ENCODE measurements at regions not wholly inside any gene's neighbourhood (a gene's known extent, or its start where the extent isn't known, plus 50 kb on each side); places are given as distances from the start of the nearest gene placed in this dataset.
"Not testable (repeated sequence)": the region's sequence is repeated elsewhere in the genome, so short reads cannot be mapped to it uniquely, and the experiment has no call there.

DNA sequence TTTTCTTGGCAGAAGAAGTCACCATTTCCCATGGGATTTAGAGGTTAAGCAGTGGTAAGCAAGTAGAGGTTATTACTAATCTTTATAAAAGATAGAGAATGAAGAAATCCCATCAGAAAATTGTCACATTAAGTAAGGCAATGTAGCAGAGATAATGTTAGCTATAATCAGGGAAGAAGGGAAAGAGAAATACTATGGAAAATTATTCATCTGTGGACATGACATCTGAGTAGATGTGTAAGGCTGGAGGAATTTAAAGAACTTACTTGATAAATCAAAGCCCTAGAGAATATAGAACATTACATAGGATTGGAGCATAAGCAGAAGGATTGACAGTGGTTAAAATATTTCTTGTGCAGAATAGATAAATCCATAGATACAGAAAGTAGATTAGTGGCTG lies 553.1 kb upstream of the CBLB start:
- DNase-seq, result no peak

DNA sequence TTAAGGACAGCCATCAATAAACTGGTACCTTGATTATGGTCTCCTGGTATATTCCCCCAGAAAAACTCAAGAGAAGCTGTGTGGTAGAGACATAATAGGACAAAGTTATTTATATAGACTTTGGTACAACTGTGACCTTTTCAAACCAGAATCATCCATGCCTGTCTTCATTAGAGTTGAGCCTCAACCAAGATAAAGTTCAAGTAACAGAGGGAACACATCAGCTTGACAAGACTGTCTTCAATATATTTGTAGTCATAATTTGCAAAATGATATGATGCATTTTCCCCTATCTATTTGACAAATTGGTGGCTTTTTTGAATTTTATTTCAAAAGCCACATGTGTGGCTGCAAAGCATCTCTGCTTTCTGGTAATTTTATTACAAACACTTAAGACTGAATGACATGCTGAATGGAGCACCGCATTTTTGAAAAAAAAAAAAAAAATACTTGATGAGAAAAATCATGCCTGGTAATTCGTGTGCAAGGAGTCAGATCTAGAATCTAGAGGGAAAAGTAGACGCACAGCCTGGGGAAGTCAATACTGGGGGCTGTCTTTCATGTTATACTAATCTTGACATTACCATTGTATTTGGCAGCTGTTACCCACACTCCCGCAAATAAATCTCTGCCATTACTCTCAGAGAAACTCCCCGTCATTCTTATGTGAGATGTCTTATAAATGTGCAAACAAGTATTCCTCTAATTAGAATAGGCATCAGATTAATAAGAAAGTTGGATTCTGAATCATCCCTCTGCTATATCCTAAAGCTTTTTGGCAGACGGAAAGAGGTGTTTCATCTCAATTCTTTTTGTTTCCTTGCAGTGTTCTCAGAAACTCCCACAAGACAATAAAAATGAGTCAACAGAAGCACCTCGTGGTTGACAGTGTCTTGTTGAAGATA lies 554.8 kb upstream of the CBLB start:
- no peak for DNase-seq

- no peak for DNase-seq
These were observed 556.2 kb upstream of the CBLB start for GRCh38 chr3:106425026-106425425.

DNA sequence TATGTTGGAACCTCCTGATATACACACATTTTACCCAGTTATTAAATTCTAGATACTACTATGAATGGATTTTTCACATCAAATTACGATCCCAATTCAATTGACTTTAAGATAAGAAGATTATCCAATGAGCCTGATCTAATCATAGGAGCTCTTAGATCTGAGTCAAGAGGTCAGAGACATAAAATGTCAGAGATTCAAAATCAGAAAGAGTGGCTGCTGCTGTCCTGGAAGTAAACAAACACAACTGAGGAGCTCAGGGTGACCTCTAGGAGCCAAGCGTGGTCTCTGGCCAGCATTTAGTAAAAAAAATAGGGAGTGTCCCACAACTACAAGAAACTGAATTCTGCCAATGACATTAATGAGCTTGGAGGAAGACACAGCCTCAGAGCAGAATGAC lies 557.1 kb upstream of the CBLB start:
- no peak for DNase-seq

GRCh38 chr3:106428565-106428994 lies 559.8 kb upstream of the CBLB start:
- DNase-seq, result no peak

DNA sequence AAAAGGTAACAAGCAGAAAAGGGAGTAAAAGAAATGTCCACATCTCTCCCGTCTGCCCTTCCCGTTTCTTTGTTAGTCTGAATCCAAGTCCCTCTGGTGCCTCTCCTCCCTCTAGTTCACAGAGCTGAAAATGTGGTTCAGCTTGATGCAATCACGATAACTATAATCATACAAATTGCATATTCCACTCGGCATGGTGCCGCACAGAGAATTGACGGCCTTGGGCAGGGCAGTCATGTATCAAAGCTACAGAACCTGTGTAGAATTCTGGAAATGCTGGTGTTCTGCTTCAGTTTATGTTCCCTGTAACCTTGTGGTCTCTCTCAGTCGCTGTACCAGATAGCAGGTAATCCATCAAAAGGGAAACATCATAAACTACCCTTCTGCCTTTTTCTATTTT lies 562.9 kb upstream of the CBLB start:
- DNase-seq, result no peak

GRCh38 chr3:106435899-106436453 lies 567.2 kb upstream of the CBLB start:
- DNase-seq, result no peak

- peak; percentile 73 for DNase-seq
These were observed 570.1 kb upstream of the CBLB start for GRCh38 chr3:106438887-106439286.

DNA sequence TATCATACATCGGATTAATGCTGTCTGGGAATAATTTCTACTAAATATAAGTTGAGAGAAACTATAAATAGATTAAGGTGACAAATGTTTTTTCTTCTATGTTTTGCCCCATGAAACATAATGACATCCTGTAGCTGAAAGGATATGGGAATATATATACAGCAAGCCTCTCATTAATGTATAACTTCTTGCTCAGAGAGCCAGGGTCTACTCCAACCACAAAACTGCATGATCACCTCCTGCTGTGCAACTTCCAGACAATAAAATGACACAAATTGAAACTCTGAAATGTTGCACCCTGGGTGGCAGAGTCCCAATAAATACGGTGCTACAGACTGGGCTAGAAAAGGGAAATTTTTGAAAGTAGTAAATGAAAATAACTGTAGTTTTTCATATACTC lies 571.9 kb upstream of the CBLB start:
- no peak for DNase-seq

- DNase-seq, result no peak
These were observed 577.5 kb upstream of the CBLB start for GRCh38 chr3:106446271-106446670.

DNA sequence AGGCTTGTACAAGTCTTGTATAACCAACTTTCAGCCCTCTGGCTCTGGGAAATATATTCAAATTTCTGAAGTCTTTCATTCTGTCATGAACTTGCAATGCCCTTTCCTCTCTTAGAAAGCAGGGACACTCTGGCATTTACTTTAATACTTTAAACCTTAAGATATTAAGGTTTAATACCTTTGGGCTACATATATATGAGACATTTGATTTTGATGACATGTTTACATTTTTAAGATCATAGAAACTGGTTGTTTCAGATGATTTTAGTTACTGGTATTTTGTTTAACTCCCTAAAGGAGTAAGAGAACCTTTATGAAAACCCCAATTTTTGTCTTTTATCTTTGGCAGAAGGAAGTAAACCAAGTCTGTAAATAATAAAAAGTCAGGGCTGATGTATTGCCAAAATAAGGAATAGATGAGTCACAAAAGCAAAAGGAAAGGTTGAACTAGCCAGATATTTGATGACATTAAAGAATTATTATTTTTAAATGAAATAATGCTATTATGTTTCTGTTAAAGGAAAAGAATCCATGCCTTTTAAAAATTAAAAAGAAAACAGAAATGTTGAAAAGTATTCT lies 579.0 kb upstream of the CBLB start:
- DNase-seq, result no peak

GRCh38 chr3:106448372-106448966 lies 579.7 kb upstream of the CBLB start:
- not testable (repeated sequence) for DNase-seq

GRCh38 chr3:106452096-106452495 lies 583.3 kb upstream of the CBLB start:
- DNase-seq, result no peak

DNA sequence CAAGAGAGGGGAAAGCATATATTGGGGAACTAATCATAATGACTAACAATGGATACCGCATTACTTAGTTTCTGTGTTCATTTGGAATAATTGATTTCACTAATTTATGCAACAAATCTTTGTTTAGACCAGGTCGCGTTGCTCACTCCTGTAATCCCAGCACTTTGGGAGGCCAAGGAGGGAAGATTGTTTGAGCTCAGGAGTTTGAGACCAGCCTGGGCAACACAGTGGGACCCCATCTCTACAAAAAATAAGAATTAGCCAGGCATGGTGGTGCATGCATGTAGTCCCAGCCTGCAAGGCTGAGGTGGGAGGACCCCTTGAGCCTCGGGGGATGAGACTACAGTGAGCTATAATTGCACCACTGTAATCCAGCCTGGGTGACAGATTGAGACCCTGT lies 585.7 kb upstream of the CBLB start:
- no peak for DNase-seq

DNA sequence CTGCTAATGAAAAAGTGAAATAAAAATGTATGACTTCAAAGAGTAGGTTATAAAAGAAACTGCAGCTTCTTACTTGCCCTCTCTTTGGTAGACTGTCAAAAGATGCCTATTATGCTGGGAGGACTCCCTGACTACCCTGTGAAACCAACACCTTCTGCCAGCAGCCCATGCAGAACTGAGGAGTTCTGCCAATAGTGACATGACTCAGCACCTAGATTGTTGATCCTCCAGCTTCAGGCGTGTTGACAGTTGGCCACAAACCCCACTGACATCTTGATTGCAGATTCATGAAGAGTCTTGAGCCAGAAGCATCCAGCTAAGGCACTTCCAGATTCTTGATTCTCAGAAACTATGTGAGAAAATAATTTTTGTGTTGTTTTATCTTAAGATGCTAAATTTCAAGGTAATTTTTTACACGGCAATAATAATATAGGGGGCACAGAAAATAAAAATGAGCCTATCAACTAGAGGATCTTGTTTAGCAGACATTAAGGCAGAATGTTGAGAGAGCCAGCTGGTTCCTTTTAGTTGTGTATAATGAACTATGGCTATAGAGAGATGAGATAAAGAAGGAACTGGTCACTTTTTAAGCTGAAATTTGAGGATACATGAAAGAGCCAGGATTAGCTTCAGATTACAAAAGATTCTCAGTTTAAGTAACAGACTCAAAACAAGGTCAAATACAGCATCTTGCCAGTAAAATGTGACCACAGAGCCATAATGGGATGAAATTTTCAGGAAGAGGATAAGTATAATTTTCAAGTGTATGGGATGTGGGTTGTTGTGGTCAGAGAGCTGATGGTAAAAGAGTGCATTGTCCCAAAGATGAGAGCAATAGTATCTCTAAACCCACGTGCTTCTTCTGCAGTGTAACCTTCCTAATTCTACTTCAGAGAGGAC lies 588.7 kb upstream of the CBLB start:
- no peak for DNase-seq

GRCh38 chr3:106458952-106459351 lies 590.1 kb upstream of the CBLB start:
- no peak for DNase-seq

DNA sequence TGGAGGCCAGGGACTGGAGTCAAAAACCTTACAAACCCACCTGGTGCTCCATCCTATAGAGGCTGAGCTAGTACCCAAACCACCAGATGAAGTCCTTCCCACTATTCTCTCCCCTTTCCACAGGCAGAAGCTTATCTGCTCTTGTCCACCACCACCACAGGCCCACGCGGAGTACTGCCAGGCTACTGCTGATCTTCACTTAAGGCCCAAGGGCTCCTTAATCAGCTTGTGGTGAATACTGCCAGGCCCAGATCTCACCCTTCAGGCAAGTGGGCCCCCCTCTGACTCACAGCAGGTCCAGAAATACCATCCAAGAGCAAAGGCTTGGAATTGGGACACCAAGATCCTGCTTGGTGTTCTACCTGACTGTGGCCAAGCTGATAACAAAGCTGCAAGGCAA lies 598.1 kb upstream of the CBLB start:
- no peak for DNase-seq

DNA sequence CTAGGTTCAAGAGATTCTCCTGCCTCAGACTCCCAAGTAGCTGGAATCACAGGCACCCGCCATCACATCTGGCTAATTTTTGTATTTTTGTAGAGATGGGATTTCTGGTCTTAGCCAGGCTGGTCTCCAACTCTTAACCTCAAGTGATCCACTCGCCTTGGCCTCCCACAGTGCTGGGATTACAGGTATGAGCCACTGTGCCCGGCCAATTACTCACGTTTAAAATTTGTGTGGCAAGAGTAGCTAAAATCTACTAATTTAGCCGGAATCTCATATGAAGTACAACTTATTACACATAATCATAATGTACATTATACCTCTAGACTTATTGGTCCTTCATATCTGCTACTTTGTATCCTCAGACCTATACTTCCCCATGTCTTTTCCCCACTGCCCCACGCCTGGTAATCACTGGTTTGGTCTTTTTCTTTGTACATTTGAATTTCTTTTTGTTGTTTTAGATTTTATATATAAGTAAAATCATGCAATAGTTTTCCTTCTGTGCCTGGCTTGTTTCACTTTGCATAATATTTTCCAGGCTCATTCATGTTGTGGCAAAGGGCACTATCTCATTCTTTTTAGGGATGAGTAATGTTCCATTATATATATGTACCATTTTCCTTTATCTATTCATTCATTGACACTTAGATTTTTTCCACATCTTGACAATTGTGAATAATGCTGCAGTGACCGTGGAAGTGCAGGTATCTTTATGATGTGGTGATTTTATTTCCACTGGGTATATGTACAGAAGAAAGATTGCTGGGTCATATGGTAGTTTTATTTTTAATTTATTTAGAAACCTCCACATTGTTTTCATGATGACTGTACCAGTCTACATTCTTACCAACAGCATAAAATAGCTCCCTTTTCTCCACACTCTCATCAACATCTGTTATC lies 605.0 kb upstream of the CBLB start:
- no peak for DNase-seq

GRCh38 chr3:106482451-106482850 lies 613.6 kb upstream of the CBLB start:
- no peak for DNase-seq

DNA sequence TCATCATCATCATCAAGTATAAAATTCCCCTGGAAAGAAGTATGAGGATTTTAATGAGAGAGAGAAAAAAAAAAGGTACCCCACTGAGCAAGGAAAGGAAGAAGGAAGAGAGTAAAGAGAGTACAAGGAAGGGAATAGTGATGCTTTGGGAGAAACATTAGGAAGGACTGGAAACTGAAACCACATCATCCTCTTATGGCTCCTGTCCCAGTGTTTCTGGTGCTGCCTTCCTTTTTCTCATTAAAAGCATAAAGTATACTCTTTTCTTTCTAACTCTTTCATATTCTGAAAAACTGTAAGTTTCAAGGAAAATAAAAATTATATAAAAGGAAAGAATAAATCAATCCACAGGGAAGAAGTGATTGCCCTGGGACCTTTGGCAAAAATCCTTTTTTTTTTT lies 616.4 kb upstream of the CBLB start:
- DNase-seq, result peak; percentile 36

GRCh38 chr3:106485802-106486201 lies 617.0 kb upstream of the CBLB start:
- peak; percentile 88 for DNase-seq

Measured in NCI-H146 (cell line).